ENCODE measurements at regions not wholly inside any gene's neighbourhood (a gene's known extent, or its start where the extent isn't known, plus 50 kb on each side); places are given as distances from the start of the nearest gene placed in this dataset.

GRCh38 chr1:57671750-57672149 is 247.9 kb upstream of the DAB1 start:
- no peaks in the 10 kb centered on the region for H3K9me3 Mint-ChIP-seq
- POLR2A ChIA-PET, result interaction anchor here (0.6 kb wide), 1 partner anchor 1136 kb away, joined by 3 read pairs; no protein-coding TSS in a partner anchor
- no peak overlapping the region for H3K27ac Mint-ChIP-seq
- no peak overlapping the region for H3K4me3 Mint-ChIP-seq
- no peaks in the 10 kb centered on the region for H3K36me3 Mint-ChIP-seq (ENCODE audit: low read depth)
- CTCF ChIA-PET, result no interaction called here
- ATAC-seq (no peak), DNase-seq (no peak)
- no peak for TF ChIP-seq CTCF (IDR thresholded peaks at IDR 0.05)
- intact Hi-C loops (cut with micrococcal nuclease), result no loop called here
- no peaks in the 10 kb centered on the region for H3K4me1 Mint-ChIP-seq (ENCODE audit: low read depth)
- peaks cover 2% of the 10 kb centered on the region for H3K27me3 Mint-ChIP-seq

- Mint-ChIP-seq H3K36me3 (ENCODE audit: low read depth) (no peaks in the 10 kb centered on the region), H3K4me1 (ENCODE audit: low read depth) (no peaks in the 10 kb centered on the region), H3K27ac (no peak overlapping the region), H3K9me3 (no peaks in the 10 kb centered on the region), H3K4me3 (no peak overlapping the region), H3K27me3 (no peaks in the 10 kb centered on the region)
- DNase-seq, result no peak
- TF ChIP-seq CTCF (IDR thresholded peaks at IDR 0.05), result no peak
- ATAC-seq, result no peak
- ChIA-PET CTCF (no interaction called here), POLR2A (no interaction called here)
- intact Hi-C loops (cut with micrococcal nuclease), result no loop called here
Measured at GRCh38 chr1:57659804-57660203, 235.9 kb upstream of the DAB1 start.

- ChIA-PET POLR2A (no interaction called here), CTCF (interaction anchor here (0.6 kb wide), 1 partner anchor 427 kb away, joined by 3 read pairs; no protein-coding TSS in a partner anchor)
- H3K27me3 Mint-ChIP-seq, result no peaks in the 10 kb centered on the region
- no peaks in the 10 kb centered on the region for H3K4me1 Mint-ChIP-seq (ENCODE audit: low read depth)
- H3K27ac Mint-ChIP-seq, result no peak overlapping the region
- no peaks in the 10 kb centered on the region for H3K9me3 Mint-ChIP-seq
- intact Hi-C loops (cut with micrococcal nuclease), result no loop called here
- no peak for TF ChIP-seq CTCF (IDR thresholded peaks at IDR 0.05)
- H3K36me3 Mint-ChIP-seq (ENCODE audit: low read depth), result no peaks in the 10 kb centered on the region
- H3K4me3 Mint-ChIP-seq, result no peak overlapping the region
- ATAC-seq, result no peak
- no peak for DNase-seq
Measured at GRCh38 chr1:57655161-57655560, 231.3 kb upstream of the DAB1 start.

GRCh38 chr1:57644667-57645066 is 220.8 kb upstream of the DAB1 start:
- no peak for TF ChIP-seq CTCF (IDR thresholded peaks at IDR 0.05)
- no peak for DNase-seq
- ATAC-seq, result no peak
- no peaks in the 10 kb centered on the region for H3K36me3 Mint-ChIP-seq (ENCODE audit: low read depth)
- ChIA-PET CTCF (no interaction called here), POLR2A (no interaction called here)
- H3K4me3 Mint-ChIP-seq, result no peak overlapping the region
- no peaks in the 10 kb centered on the region for H3K9me3 Mint-ChIP-seq
- no peaks in the 10 kb centered on the region for H3K4me1 Mint-ChIP-seq (ENCODE audit: low read depth)
- intact Hi-C loops (cut with micrococcal nuclease), result no loop called here
- H3K27me3 Mint-ChIP-seq, result peaks cover 2% of the 10 kb centered on the region
- no peak overlapping the region for H3K27ac Mint-ChIP-seq

GRCh38 chr1:57638239-57638638 is 214.4 kb upstream of the DAB1 start:
- intact Hi-C loops (cut with micrococcal nuclease), result no loop called here
- H3K4me3 Mint-ChIP-seq, result no peak overlapping the region
- POLR2A ChIA-PET, result no interaction called here
- no peak overlapping the region for H3K27ac Mint-ChIP-seq
- ATAC-seq, result no peak
- H3K4me1 Mint-ChIP-seq (ENCODE audit: low read depth), result no peaks in the 10 kb centered on the region
- no peaks in the 10 kb centered on the region for H3K9me3 Mint-ChIP-seq
- H3K36me3 Mint-ChIP-seq (ENCODE audit: low read depth), result no peaks in the 10 kb centered on the region
- CTCF ChIA-PET, result no interaction called here
- peaks cover 6% of the 10 kb centered on the region for H3K27me3 Mint-ChIP-seq
- no peak for TF ChIP-seq CTCF (IDR thresholded peaks at IDR 0.05)
- no peak for DNase-seq
